ENCODE measurements at regions not wholly inside any gene's neighbourhood (a gene's known extent, or its start where the extent isn't known, plus 50 kb on each side); places are given as distances from the start of the nearest gene placed in this dataset.

DNA sequence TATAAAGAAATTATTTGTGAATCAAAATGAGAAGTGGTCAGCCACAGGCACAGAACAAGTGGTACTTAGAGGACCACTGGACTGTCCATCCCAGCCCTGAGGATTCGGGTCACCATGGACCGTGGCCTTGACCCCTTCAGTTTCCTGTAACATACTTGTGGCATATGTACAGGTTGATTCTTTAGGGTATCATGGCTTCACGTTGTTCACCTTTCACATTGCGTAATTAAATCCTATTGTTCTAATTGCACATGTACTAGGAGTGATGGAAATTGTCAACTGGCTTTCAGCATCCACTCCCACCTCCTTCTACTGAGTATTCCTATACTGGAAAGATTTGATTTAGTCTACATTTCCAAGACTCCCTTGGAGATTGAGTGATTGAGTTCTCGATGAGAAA lies 148.3 kb upstream of the GJB5 start:
- TF ChIP-seq POLR2AphosphoS5 (IDR thresholded peaks at IDR 0.05; ENCODE audit: low read depth, low read length): no peak
- TF ChIP-seq POLR2A (IDR thresholded peaks at IDR 0.05; ENCODE audit: low read depth, low read length): no peak

Measured in GM12891 (cell line).